ENCODE measurements at regions not wholly inside any gene's neighbourhood (a gene's known extent, or its start where the extent isn't known, plus 50 kb on each side); places are given as distances from the start of the nearest gene placed in this dataset.

DNA sequence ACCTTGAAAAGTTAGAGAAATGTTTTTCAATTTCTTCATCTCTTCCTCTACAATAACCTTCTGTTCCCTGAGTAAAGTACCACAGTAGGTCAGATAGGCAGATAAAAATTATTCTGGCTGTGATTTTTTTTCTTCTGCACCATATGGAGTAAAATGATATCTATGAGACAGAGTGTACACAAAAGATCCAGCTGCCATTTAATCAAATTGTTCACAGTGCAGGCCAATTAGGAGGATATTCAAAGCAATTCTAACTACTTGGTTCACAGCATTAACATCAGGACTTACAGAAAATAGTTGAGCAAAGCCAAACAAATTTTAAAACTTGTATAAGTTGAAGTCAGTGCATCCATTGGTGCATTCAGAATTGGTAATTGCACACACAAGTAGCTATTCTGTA is 147.9 kb upstream of the LUZP2 start:
- H3K4me1 ChIP-seq: no peaks in the 10 kb centered on the region
- no peaks in the 10 kb centered on the region for H3K36me3 ChIP-seq
- H3K9me3 ChIP-seq (replicated peaks): peaks cover 9% of the 10 kb centered on the region
- no peak overlapping the region for H3K4me3 ChIP-seq
- intact Hi-C loops (cut with micrococcal nuclease): no loop called here
- H3K27me3 ChIP-seq (ENCODE audit: low read depth): no peaks in the 10 kb centered on the region
- H3K27ac ChIP-seq (replicated peaks): no peak overlapping the region
- TF ChIP-seq, protein P1, sequence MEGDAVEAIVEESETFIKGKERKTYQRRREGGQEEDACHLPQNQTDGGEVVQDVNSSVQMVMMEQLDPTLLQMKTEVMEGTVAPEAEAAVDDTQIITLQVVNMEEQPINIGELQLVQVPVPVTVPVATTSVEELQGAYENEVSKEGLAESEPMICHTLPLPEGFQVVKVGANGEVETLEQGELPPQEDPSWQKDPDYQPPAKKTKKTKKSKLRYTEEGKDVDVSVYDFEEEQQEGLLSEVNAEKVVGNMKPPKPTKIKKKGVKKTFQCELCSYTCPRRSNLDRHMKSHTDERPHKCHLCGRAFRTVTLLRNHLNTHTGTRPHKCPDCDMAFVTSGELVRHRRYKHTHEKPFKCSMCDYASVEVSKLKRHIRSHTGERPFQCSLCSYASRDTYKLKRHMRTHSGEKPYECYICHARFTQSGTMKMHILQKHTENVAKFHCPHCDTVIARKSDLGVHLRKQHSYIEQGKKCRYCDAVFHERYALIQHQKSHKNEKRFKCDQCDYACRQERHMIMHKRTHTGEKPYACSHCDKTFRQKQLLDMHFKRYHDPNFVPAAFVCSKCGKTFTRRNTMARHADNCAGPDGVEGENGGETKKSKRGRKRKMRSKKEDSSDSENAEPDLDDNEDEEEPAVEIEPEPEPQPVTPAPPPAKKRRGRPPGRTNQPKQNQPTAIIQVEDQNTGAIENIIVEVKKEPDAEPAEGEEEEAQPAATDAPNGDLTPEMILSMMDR (IDR thresholded peaks at IDR 0.05; ENCODE audit: borderline replicate concordance): no peak
- DNase-seq: no peak

DNA sequence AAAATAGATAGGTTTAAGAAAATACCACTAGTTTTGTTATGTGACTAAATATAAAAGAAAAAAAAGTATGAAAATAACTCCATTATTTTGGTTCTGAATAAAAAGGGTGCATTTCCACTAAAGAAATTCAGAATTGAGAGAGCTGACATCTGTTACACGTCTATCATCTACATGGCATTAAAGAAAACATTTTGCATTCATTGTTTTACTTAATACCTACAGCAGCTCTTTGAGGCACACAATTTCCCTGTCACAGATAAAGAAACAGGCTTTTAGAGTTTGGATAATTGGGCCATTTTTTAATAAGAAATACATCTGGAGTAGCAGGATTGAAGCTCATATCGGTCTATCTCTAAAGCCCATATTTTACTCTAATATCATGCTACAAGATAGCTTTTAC is 145.7 kb upstream of the LUZP2 start:
- H3K4me3 ChIP-seq: no peak overlapping the region
- no peak overlapping the region for H3K27ac ChIP-seq (replicated peaks)
- H3K36me3 ChIP-seq: no peaks in the 10 kb centered on the region
- intact Hi-C loops (cut with micrococcal nuclease): no loop called here
- DNase-seq: no peak
- H3K4me1 ChIP-seq: no peaks in the 10 kb centered on the region
- H3K9me3 ChIP-seq (replicated peaks): peaks cover 17% of the 10 kb centered on the region
- H3K27me3 ChIP-seq (ENCODE audit: low read depth): no peaks in the 10 kb centered on the region
- TF ChIP-seq, protein P1 (IDR thresholded peaks at IDR 0.05; ENCODE audit: borderline replicate concordance): no peak

DNA sequence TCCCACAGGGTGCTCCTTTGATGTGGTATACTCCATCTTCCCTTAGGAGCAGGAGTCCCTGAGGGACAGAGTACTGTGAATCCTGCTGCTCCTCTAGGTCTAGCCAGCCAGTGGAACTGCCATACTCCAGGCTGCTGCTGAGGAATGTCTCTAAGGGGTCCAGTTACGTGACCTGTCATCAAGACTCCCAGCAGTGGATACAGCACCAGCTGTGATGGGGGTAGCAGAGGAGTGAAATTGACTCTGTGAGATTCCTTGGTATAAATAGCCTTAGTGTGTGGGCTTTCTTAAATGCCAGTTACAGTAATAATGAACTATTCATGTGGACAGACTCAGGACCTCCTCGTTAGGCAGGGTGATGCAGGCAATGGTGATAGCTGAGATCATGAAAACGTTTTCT is 140.4 kb upstream of the LUZP2 start:
- DNase-seq: no peak
- Histone ChIP-seq H3K36me3 (no peaks in the 10 kb centered on the region), H3K27ac (replicated peaks) (no peak overlapping the region), H3K4me1 (no peaks in the 10 kb centered on the region), H3K27me3 (ENCODE audit: low read depth) (no peaks in the 10 kb centered on the region), H3K4me3 (no peak overlapping the region), H3K9me3 (replicated peaks) (peaks cover 22% of the 10 kb centered on the region)
- intact Hi-C loops (cut with micrococcal nuclease): no loop called here
- TF ChIP-seq, protein P1 (IDR thresholded peaks at IDR 0.05; ENCODE audit: borderline replicate concordance): no peak

DNA sequence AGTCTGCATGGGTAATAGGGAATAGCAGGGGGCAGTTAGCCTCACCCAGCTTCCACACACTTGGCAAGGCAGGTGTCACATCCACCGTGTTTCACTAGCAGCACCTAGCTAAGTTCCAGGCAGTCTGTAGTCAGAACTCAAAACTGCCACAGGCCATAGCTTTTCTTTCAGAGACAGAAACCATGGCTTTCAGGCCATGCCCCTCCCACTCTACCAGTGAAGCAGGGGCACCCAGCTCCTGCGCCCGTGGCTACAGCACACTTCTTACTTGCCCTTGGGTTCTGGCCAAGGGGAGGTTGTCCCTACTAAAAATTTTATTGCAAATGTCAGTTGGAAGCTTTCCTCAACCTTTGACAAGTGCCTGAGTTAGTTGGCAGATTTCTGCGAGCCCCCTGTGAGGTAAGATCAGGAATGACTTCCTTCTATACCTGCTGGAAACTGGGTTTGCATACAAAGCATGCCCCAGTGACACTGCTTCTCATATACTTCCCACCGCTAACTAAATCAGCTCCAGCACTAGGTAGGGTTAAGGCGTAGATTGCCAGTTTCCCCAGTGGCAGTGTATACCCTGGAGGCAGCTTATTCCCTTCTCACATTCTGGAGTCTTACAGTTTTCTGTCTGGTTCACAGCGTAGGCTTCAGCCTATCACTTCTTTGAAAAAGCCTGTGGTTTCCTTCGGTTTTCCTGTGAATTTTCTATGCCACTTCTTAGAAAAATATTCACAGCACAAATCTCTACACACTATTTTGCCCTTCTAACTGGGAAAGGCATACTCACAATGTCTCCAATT is 139.0 kb upstream of the LUZP2 start:
- intact Hi-C loops (cut with micrococcal nuclease): no loop called here
- Histone ChIP-seq H3K36me3 (no peaks in the 10 kb centered on the region), H3K4me1 (no peaks in the 10 kb centered on the region), H3K27me3 (ENCODE audit: low read depth) (no peaks in the 10 kb centered on the region), H3K9me3 (replicated peaks) (peaks cover 29% of the 10 kb centered on the region), H3K4me3 (no peak overlapping the region), H3K27ac (replicated peaks) (no peak overlapping the region)
- TF ChIP-seq, protein P1 (IDR thresholded peaks at IDR 0.05; ENCODE audit: borderline replicate concordance): no peak
- no peak for DNase-seq

DNA sequence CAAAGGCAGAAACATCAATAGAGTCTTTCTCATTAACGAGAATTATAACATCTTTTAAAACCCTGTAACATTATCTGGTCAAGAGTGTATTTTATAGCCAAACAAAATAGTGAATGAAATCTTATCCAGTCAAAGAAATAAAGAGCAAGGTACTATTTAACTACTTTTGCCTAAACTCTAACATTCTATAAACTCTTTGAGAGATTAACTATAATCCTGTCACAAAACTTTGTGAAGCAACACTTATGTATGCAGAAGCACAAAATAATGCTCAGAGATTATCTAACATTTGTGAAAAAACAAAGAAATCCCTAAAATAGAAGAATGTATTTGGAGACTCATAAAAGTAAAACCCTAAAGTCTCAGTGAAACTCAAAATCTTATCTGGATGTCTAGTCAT is 124.4 kb upstream of the LUZP2 start:
- TF ChIP-seq, protein P1 (IDR thresholded peaks at IDR 0.05; ENCODE audit: borderline replicate concordance): no peak
- Histone ChIP-seq H3K36me3 (no peaks in the 10 kb centered on the region), H3K4me3 (no peak overlapping the region), H3K27me3 (ENCODE audit: low read depth) (no peaks in the 10 kb centered on the region), H3K9me3 (replicated peaks) (no peaks in the 10 kb centered on the region), H3K4me1 (no peaks in the 10 kb centered on the region), H3K27ac (replicated peaks) (no peak overlapping the region)
- no peak for DNase-seq
- intact Hi-C loops (cut with micrococcal nuclease): no loop called here
